ENCODE measurements at regions not wholly inside any gene's neighbourhood (a gene's known extent, or its start where the extent isn't known, plus 50 kb on each side); places are given as distances from the start of the nearest gene placed in this dataset.

DNA sequence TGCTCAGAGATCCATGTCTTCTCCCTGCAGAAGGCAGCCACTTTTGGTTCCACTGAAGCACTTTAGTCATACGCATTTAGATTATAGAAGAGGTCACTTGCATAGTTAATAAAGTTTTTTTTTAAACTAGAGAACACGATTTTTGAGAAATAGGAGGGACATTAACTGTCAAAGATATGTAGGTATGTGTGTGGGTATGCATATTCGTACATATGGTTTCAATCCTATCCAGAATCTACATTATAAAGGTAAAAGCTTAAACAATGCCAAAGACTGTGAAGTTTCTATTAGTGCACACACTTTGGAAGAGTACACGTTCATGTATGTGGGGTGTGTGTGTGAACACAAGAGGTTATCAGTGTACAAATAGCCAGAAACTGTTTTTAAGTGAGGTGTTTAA lies 103.2 kb downstream of the BTBD3 start:
- no peak for DNase-seq (ENCODE audit: low spot score)
- Histone ChIP-seq H3K9ac (no peak overlapping the region), H3F3A (ENCODE audit: low read depth) (no peaks in the 10 kb centered on the region), H3K27ac (no peak overlapping the region), H2AFZ (replicated peaks) (no peak overlapping the region), H3K4me3 (no peak overlapping the region), H3K27me3 (no peaks in the 10 kb centered on the region), H3K36me3 (no peaks in the 10 kb centered on the region), H3K79me2 (ENCODE audit: low read depth) (no peaks in the 10 kb centered on the region), H4K20me1 (ENCODE audit: low read depth) (no peaks in the 10 kb centered on the region), H3K4me1 (peaks cover 21% of the 10 kb centered on the region), H3K9me3 (ENCODE audit: low read depth) (no peaks in the 10 kb centered on the region), H3K4me2 (no peak overlapping the region)
- H3K36me3 Mint-ChIP-seq = no peaks in the 10 kb centered on the region
- H3K27ac Mint-ChIP-seq = no peak overlapping the region
- TF ChIP-seq EZH2phosphoT487 (IDR thresholded peaks at IDR 0.05) (no peak), EZH2 (IDR thresholded peaks at IDR 0.05) (no peak)
- TF ChIP-seq, protein P1, sequence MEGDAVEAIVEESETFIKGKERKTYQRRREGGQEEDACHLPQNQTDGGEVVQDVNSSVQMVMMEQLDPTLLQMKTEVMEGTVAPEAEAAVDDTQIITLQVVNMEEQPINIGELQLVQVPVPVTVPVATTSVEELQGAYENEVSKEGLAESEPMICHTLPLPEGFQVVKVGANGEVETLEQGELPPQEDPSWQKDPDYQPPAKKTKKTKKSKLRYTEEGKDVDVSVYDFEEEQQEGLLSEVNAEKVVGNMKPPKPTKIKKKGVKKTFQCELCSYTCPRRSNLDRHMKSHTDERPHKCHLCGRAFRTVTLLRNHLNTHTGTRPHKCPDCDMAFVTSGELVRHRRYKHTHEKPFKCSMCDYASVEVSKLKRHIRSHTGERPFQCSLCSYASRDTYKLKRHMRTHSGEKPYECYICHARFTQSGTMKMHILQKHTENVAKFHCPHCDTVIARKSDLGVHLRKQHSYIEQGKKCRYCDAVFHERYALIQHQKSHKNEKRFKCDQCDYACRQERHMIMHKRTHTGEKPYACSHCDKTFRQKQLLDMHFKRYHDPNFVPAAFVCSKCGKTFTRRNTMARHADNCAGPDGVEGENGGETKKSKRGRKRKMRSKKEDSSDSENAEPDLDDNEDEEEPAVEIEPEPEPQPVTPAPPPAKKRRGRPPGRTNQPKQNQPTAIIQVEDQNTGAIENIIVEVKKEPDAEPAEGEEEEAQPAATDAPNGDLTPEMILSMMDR (IDR thresholded peaks at IDR 0.05) = no peak
- H3K9me3 Mint-ChIP-seq = no peaks in the 10 kb centered on the region
- H3K4me3 Mint-ChIP-seq = no peak overlapping the region
- H3K27me3 Mint-ChIP-seq (ENCODE audit: insufficient read depth, low read depth) = peaks cover 4% of the 10 kb centered on the region
- no peaks in the 10 kb centered on the region for H3K4me1 Mint-ChIP-seq

DNA sequence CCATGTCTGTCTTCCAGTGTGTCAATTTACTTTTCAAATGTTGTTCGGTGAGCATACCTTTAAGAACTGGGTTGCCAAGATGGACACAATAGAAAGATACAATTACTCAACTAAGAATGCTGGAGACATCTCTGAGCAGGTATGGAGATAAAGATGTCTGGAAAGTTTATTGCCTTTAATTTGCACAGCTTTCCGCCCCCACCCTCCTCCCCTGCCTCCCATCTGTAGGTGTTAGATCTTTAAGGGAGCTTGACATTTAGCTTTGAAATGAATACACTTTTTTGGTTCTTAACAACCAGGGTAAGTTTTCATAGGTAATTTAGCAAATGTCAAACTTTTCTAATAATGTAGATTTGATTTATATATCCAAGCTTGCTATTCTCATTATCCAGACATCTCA lies 104.4 kb downstream of the BTBD3 start:
- no peak overlapping the region for H3K4me3 Mint-ChIP-seq
- Histone ChIP-seq H3K9ac (no peak overlapping the region), H4K20me1 (ENCODE audit: low read depth) (no peaks in the 10 kb centered on the region), H3K79me2 (ENCODE audit: low read depth) (no peaks in the 10 kb centered on the region), H3K27me3 (no peaks in the 10 kb centered on the region), H3K4me3 (no peak overlapping the region), H2AFZ (replicated peaks) (no peak overlapping the region), H3K4me2 (no peak overlapping the region), H3K4me1 (peaks cover 8% of the 10 kb centered on the region), H3K36me3 (no peaks in the 10 kb centered on the region), H3K27ac (no peak overlapping the region), H3F3A (ENCODE audit: low read depth) (no peaks in the 10 kb centered on the region), H3K9me3 (ENCODE audit: low read depth) (no peaks in the 10 kb centered on the region)
- no peaks in the 10 kb centered on the region for H3K9me3 Mint-ChIP-seq
- DNase-seq (ENCODE audit: low spot score) = no peak
- no peak overlapping the region for H3K27ac Mint-ChIP-seq
- H3K27me3 Mint-ChIP-seq (ENCODE audit: insufficient read depth, low read depth) = peaks cover 2% of the 10 kb centered on the region
- H3K4me1 Mint-ChIP-seq = no peaks in the 10 kb centered on the region
- no peaks in the 10 kb centered on the region for H3K36me3 Mint-ChIP-seq
- TF ChIP-seq, protein P1 (IDR thresholded peaks at IDR 0.05) = no peak
- TF ChIP-seq EZH2 (IDR thresholded peaks at IDR 0.05) = no peak

DNA sequence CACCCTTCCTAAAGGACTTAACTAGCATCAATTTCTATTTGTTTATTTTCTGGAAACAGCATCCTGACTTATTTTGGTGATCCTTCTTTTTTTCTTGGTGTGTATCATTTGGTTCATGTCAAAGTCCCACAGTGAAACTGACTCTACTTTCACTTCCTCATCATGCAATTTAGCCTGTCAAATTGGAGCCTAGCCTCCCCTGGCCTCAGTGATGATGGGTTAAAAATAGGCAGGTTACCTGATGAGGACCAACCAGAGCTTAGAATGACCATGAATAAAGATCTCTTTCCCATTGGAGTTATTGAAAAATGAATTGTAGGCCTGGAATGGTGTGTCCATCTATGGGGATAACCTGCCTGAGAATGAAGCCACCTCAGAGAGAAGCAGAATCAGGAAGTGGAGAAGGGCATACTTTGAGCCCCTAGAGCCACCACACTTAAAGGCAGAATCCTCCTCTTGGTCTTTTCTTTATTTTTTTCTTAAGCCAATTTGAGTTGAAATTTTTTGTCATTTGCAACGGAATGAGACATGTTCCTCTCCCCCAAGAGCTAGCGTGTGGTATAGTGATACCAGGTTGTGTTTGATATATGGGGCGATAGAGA lies 105.6 kb downstream of the BTBD3 start:
- Histone ChIP-seq H3K79me2 (ENCODE audit: low read depth) (no peaks in the 10 kb centered on the region), H3K4me1 (peaks cover 6% of the 10 kb centered on the region), H2AFZ (replicated peaks) (no peak overlapping the region), H3K36me3 (no peaks in the 10 kb centered on the region), H3K4me2 (no peak overlapping the region), H3K9ac (no peak overlapping the region), H3K27me3 (no peaks in the 10 kb centered on the region), H3K4me3 (no peak overlapping the region), H3K9me3 (ENCODE audit: low read depth) (no peaks in the 10 kb centered on the region), H3F3A (ENCODE audit: low read depth) (no peaks in the 10 kb centered on the region), H4K20me1 (ENCODE audit: low read depth) (no peaks in the 10 kb centered on the region), H3K27ac (no peak overlapping the region)
- DNase-seq (ENCODE audit: low spot score) = no peak
- no peaks in the 10 kb centered on the region for H3K36me3 Mint-ChIP-seq
- H3K4me3 Mint-ChIP-seq = no peak overlapping the region
- TF ChIP-seq, protein P1 (IDR thresholded peaks at IDR 0.05) = no peak
- TF ChIP-seq EZH2phosphoT487 (IDR thresholded peaks at IDR 0.05) (no peak), EZH2 (IDR thresholded peaks at IDR 0.05) (no peak)
- no peak overlapping the region for H3K27ac Mint-ChIP-seq
- H3K4me1 Mint-ChIP-seq = no peaks in the 10 kb centered on the region
- H3K9me3 Mint-ChIP-seq = no peaks in the 10 kb centered on the region
- H3K27me3 Mint-ChIP-seq (ENCODE audit: insufficient read depth, low read depth) = peaks cover 2% of the 10 kb centered on the region
